HG02642 (cell line): ENCODE measurements at regions not wholly inside any gene's neighbourhood (a gene's known extent, or its start where the extent isn't known, plus 50 kb on each side); places are given as distances from the start of the nearest gene placed in this dataset.
"Not testable (repeated sequence)": the region's sequence is repeated elsewhere in the genome, so short reads cannot be mapped to it uniquely, and the experiment has no call there.

Source experiments
- ATAC-seq: cut with Tn5 transposase; IDR thresholded peaks from one replicate; pipeline ENCODE4 v1.9.1; 2021; ENCODE audit warnings: mild to moderate bottlenecking; ENCODE audit not compliant: unreplicated experiment, poor library complexity

GRCh38 chr12:46477541-46477940, 105.0 kb upstream of the SLC38A2 start:
- ATAC-seq: no peak

- ATAC-seq: no peak
Observed at GRCh38 chr12:46475972-46476645, 103.5 kb upstream of the SLC38A2 start.

- not testable (repeated sequence) for ATAC-seq
Observed at GRCh38 chr12:46474385-46474784, 101.8 kb upstream of the SLC38A2 start.

- ATAC-seq: peak; percentile 70
Observed at GRCh38 chr12:46473634-46474329, 101.2 kb upstream of the SLC38A2 start.

GRCh38 chr12:46472893-46473633, 100.5 kb upstream of the SLC38A2 start:
- ATAC-seq: no peak

- no peak for ATAC-seq
Observed at GRCh38 chr12:46472144-46472705, 99.7 kb upstream of the SLC38A2 start.

- ATAC-seq: no peak
Observed at GRCh38 chr12:46471404-46471803, 98.8 kb upstream of the SLC38A2 start.

- ATAC-seq: no peak
Observed at GRCh38 chr12:46470975-46471374, 98.4 kb upstream of the SLC38A2 start.

GRCh38 chr12:46470036-46470627, 97.6 kb upstream of the SLC38A2 start:
- ATAC-seq: peak; percentile 73

GRCh38 chr12:46468813-46469212, 96.2 kb upstream of the SLC38A2 start:
- no peak for ATAC-seq

GRCh38 chr12:46468160-46468559, 95.6 kb upstream of the SLC38A2 start:
- ATAC-seq: no peak

GRCh38 chr12:46465307-46465706, 92.7 kb upstream of the SLC38A2 start:
- ATAC-seq: no peak

- no peak for ATAC-seq
Observed at GRCh38 chr12:46464863-46465262, 92.3 kb upstream of the SLC38A2 start.

- ATAC-seq: no peak
Observed at GRCh38 chr12:46462641-46463355, 90.2 kb upstream of the SLC38A2 start.

- ATAC-seq: no peak
Observed at GRCh38 chr12:46461907-46462640, 89.5 kb upstream of the SLC38A2 start.

- ATAC-seq: no peak
Observed at GRCh38 chr12:46461459-46461858, 88.9 kb upstream of the SLC38A2 start.

- peak; percentile 40 for ATAC-seq
Observed at GRCh38 chr12:46460682-46461210, 88.2 kb upstream of the SLC38A2 start.

- peak; percentile 41 for ATAC-seq
Observed at GRCh38 chr12:46459861-46460545, 87.4 kb upstream of the SLC38A2 start.
